22Rv1 (cell line): ENCODE measurements at regions not wholly inside any gene's neighbourhood (a gene's known extent, or its start where the extent isn't known, plus 50 kb on each side); places are given as distances from the start of the nearest gene placed in this dataset.
A peak's percentile ranks its signal among the peaks of the same experiment; 100 is the strongest.
"Not testable (repeated sequence)": the region's sequence is repeated elsewhere in the genome, so short reads cannot be mapped to it uniquely, and the experiment has no call there.

ENCODE experiments used
- H3K27ac ChIP-seq: fragments of 450-650 bp; 2 replicates; pipeline ENCODE4 v1.5.1; 2017
- CTCF ChIP-seq: fragments of 450-650 bp; IDR thresholded peaks from 2 replicates; pipeline ENCODE4 v1.5.1; 2017; ENCODE audit warnings: mild to moderate bottlenecking
- ZFX ChIP-seq: fragments of 450-650 bp; IDR thresholded peaks from 2 replicates; pipeline ENCODE4 v1.6.1; 2017; ENCODE audit warnings: antibody characterized with exemption, borderline replicate concordance

GRCh38 chr7:145464287-145464686 is 628.4 kb upstream of the TPK1 start:
- TF ChIP-seq ZFX (no peak), CTCF (no peak)
- no peak overlapping the region for H3K27ac ChIP-seq

- TF ChIP-seq ZFX = no peak
- no peak for TF ChIP-seq CTCF
- H3K27ac ChIP-seq = no peak overlapping the region
Observed at GRCh38 chr7:145462463-145462862, 626.6 kb upstream of the TPK1 start.

- no peak overlapping the region for H3K27ac ChIP-seq
- TF ChIP-seq ZFX = no peak
- TF ChIP-seq CTCF = no peak
Observed at GRCh38 chr7:145434811-145435210, 599.0 kb upstream of the TPK1 start.

GRCh38 chr7:145431834-145432233 is 596.0 kb upstream of the TPK1 start:
- H3K27ac ChIP-seq = no peak overlapping the region
- TF ChIP-seq CTCF (no peak), ZFX (no peak)

GRCh38 chr7:145418481-145418880 is 582.6 kb upstream of the TPK1 start:
- not testable (repeated sequence) for H3K27ac ChIP-seq

GRCh38 chr7:145411066-145411465 is 575.2 kb upstream of the TPK1 start:
- H3K27ac ChIP-seq = no peak overlapping the region
- TF ChIP-seq CTCF (no peak), ZFX (no peak)

GRCh38 chr7:145398758-145399157 is 562.9 kb upstream of the TPK1 start:
- TF ChIP-seq CTCF = peak; percentile 51
- no peak for TF ChIP-seq ZFX
- H3K27ac ChIP-seq = no peak overlapping the region

GRCh38 chr7:145394126-145394525 is 558.3 kb upstream of the TPK1 start:
- TF ChIP-seq CTCF = no peak
- TF ChIP-seq ZFX = no peak
- no peak overlapping the region for H3K27ac ChIP-seq
